WTC11 (cell line): ENCODE measurements at regions not wholly inside any gene's neighbourhood (a gene's known extent, or its start where the extent isn't known, plus 50 kb on each side); places are given as distances from the start of the nearest gene placed in this dataset.

Source experiments
- ATAC-seq: fragments of 200-7000 bp; cut with Tn5 transposase; 2 replicates; pipeline ENCODE4 v1.10.0; 2021; ENCODE audit warnings: mild to moderate bottlenecking, moderate library complexity
- CTCF ChIA-PET: fragments of 300-600 bp; sonication (Branson Sonifier 250); formaldehyde crosslinking; loops from one replicate; lab custom pipeline; 2021; ENCODE audit warnings: antibody characterized with exemption; lab: Charles Lee
- POLR2A ChIA-PET: fragments of 350-600 bp; sonication (Branson Sonifier 250); formaldehyde crosslinking; loops from one replicate; lab custom pipeline; 2021; ENCODE audit warnings: antibody characterized with exemption; lab: Charles Lee
- DNase-seq: peaks from one replicate; pipeline ENCODE4 v3.0.0; 2021; ENCODE audit warnings: low spot score
- H3K27ac Mint-ChIP-seq: 2 replicates; pipeline ENCODE4 v1.8.0; 2021; ENCODE audit warnings: mixed read lengths
- H3K27me3 Mint-ChIP-seq: 2 replicates; pipeline ENCODE4 v1.8.0; 2021; ENCODE audit warnings: low read depth, mild to moderate bottlenecking, moderate library complexity, mixed read lengths
- H3K36me3 Mint-ChIP-seq: 2 replicates; pipeline ENCODE4 v1.8.0; 2021; ENCODE audit warnings: mixed read lengths
- H3K4me1 Mint-ChIP-seq: 2 replicates; pipeline ENCODE4 v1.8.0; 2022; ENCODE audit warnings: mixed read lengths
- H3K4me3 Mint-ChIP-seq: 2 replicates; pipeline ENCODE4 v1.8.0; 2021; ENCODE audit warnings: mild to moderate bottlenecking, moderate library complexity, mixed read lengths
- H3K9me3 Mint-ChIP-seq: 2 replicates; pipeline ENCODE4 v1.8.0; 2021; ENCODE audit warnings: mixed read lengths
- CREB1 ChIP-seq: sonication (generic); formaldehyde crosslinking; IDR thresholded peaks from 2 replicates; pipeline ENCODE4 v1.8.0; 2023; ENCODE audit warnings: mild to moderate bottlenecking, missing genetic modification reagents
- GRHL2 ChIP-seq: fragments of 250-450 bp; sonication (Bioruptor Pico); IDR thresholded peaks from 2 replicates; pipeline ENCODE4 v1.8.0; 2022; ENCODE audit warnings: mild to moderate bottlenecking, moderate library complexity; ENCODE audit not compliant: insufficient replicate concordance, severe bottlenecking
- JAZF1 ChIP-seq: fragments of 250-450 bp; sonication (Bioruptor Pico); IDR thresholded peaks from 2 replicates; pipeline ENCODE4 v1.9.0; 2021; ENCODE audit warnings: moderate library complexity, mild to moderate bottlenecking, inconsistent platforms
- JUN ChIP-seq: sonication (generic); formaldehyde crosslinking; IDR thresholded peaks from 2 replicates; pipeline ENCODE4 v1.8.0; 2023; ENCODE audit warnings: mild to moderate bottlenecking, missing genetic modification reagents
- PRRX2 ChIP-seq: fragments of 250-450 bp; sonication (Bioruptor Pico); IDR thresholded peaks from 2 replicates; pipeline ENCODE4 v1.8.0; 2021; ENCODE audit warnings: mild to moderate bottlenecking
- RELA ChIP-seq: sonication (generic); formaldehyde crosslinking; IDR thresholded peaks from 2 replicates; pipeline ENCODE4 v1.8.1; 2022; ENCODE audit warnings: missing genetic modification reagents, mild to moderate bottlenecking, borderline replicate concordance
- RORB ChIP-seq: fragments of 250-450 bp; sonication (Bioruptor Pico); IDR thresholded peaks from 2 replicates; pipeline ENCODE4 v1.9.0; 2021; ENCODE audit warnings: mild to moderate bottlenecking
- SMAD4 ChIP-seq: sonication (generic); formaldehyde crosslinking; IDR thresholded peaks from 2 replicates; pipeline ENCODE4 v1.8.0; 2022; ENCODE audit warnings: mild to moderate bottlenecking, missing genetic modification reagents
- SOX15 ChIP-seq: fragments of 250-450 bp; sonication (Bioruptor Pico); IDR thresholded peaks from 2 replicates; pipeline ENCODE4 v1.9.0; 2021; ENCODE audit warnings: mild to moderate bottlenecking
- TEAD1 ChIP-seq: sonication (generic); formaldehyde crosslinking; IDR thresholded peaks from 2 replicates; pipeline ENCODE4 v1.8.0; 2022; ENCODE audit warnings: mild to moderate bottlenecking, missing genetic modification reagents
- TEAD4 ChIP-seq: sonication (generic); formaldehyde crosslinking; IDR thresholded peaks from 2 replicates; pipeline ENCODE4 v1.8.0; 2022; ENCODE audit warnings: mild to moderate bottlenecking, missing genetic modification reagents
- ZNF232 ChIP-seq: sonication (generic); formaldehyde crosslinking; IDR thresholded peaks from 2 replicates; pipeline ENCODE4 v1.8.0; 2022; ENCODE audit warnings: mild to moderate bottlenecking, missing genetic modification reagents
- ZNF263 ChIP-seq: sonication (generic); formaldehyde crosslinking; IDR thresholded peaks from 2 replicates; pipeline ENCODE4 v1.8.1; 2022; ENCODE audit warnings: low read depth, mild to moderate bottlenecking, moderate library complexity, missing genetic modification reagents
- ZNF423 ChIP-seq: fragments of 250-450 bp; sonication (Bioruptor Pico); IDR thresholded peaks from 2 replicates; pipeline ENCODE4 v2.1.2; 2022; ENCODE audit warnings: mild to moderate bottlenecking, moderate library complexity
- ZNF671 ChIP-seq: fragments of 250-450 bp; sonication (Bioruptor Pico); IDR thresholded peaks from 2 replicates; pipeline ENCODE4 v1.8.0; 2021; ENCODE audit warnings: mild to moderate bottlenecking
- TF ChIP-seq, protein P1 (sequence below): sonication (generic); formaldehyde crosslinking; IDR thresholded peaks from 2 replicates; pipeline ENCODE4 v1.8.0; 2022; ENCODE audit warnings: mild to moderate bottlenecking, missing genetic modification reagents
- TF ChIP-seq, protein P2 (sequence below): fragments of 250-450 bp; sonication (Bioruptor Pico); IDR thresholded peaks from 2 replicates; pipeline ENCODE4 v1.9.0; 2021; ENCODE audit warnings: mild to moderate bottlenecking
- TF ChIP-seq, protein P3 (sequence below): sonication (generic); formaldehyde crosslinking; conservative IDR thresholded peaks from 2 replicates; pipeline ENCODE4 v1.8.1; 2022; ENCODE audit warnings: mild to moderate bottlenecking, missing genetic modification reagents
- TF ChIP-seq, protein P4 (sequence below): fragments of 250-450 bp; sonication (Bioruptor Pico); IDR thresholded peaks from 2 replicates; pipeline ENCODE4 v1.9.0; 2021; ENCODE audit warnings: moderate library complexity, mild to moderate bottlenecking, inconsistent platforms, borderline replicate concordance
- TF ChIP-seq, protein P5 (sequence below): fragments of 250-450 bp; sonication (Bioruptor Pico); IDR thresholded peaks from 2 replicates; pipeline ENCODE4 v1.8.0; 2021; ENCODE audit warnings: mild to moderate bottlenecking
- TF ChIP-seq, protein P6 (sequence below): sonication (generic); formaldehyde crosslinking; IDR thresholded peaks from 2 replicates; pipeline ENCODE4 v1.8.0; 2022; ENCODE audit warnings: mild to moderate bottlenecking, missing genetic modification reagents
- TF ChIP-seq, protein P7 (sequence below): fragments of 250-450 bp; sonication (Bioruptor Pico); IDR thresholded peaks from 2 replicates; pipeline ENCODE4 v2.1.2; 2022; ENCODE audit warnings: mild to moderate bottlenecking, moderate library complexity
- TF ChIP-seq, protein P8 (sequence below): sonication (generic); formaldehyde crosslinking; conservative IDR thresholded peaks from 2 replicates; pipeline ENCODE4 v1.8.1; 2023; ENCODE audit warnings: mild to moderate bottlenecking, low read depth, missing genetic modification reagents, moderate library complexity

DNA sequence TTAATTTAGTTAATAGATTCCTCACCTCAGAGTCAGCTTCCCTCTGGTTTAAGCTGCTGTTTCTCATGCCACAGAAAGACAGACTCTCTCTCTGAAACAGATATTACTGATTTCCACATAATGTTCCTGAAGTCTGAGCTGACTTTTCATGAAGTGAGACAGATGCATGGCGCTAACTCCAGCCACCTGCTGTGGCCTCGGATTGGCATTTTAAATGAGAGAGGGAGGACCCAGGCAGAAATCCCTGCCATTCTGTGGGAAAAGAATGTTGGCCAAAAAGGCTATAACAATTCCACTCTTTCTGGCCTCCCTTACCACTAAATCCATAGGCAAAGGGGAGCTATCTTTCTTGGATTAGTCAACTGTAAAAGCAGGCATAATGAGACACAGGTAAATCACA, 354.1 kb upstream of the CDH4 start (continued):
- TF ChIP-seq, protein P1, sequence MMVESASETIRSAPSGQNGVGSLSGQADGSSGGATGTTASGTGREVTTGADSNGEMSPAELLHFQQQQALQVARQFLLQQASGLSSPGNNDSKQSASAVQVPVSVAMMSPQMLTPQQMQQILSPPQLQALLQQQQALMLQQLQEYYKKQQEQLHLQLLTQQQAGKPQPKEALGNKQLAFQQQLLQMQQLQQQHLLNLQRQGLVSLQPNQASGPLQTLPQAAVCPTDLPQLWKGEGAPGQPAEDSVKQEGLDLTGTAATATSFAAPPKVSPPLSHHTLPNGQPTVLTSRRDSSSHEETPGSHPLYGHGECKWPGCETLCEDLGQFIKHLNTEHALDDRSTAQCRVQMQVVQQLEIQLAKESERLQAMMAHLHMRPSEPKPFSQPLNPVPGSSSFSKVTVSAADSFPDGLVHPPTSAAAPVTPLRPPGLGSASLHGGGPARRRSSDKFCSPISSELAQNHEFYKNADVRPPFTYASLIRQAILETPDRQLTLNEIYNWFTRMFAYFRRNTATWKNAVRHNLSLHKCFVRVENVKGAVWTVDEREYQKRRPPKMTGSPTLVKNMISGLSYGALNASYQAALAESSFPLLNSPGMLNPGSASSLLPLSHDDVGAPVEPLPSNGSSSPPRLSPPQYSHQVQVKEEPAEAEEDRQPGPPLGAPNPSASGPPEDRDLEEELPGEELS (CRISPR knock-in tag), result no peak
- TF ChIP-seq ZNF232 (CRISPR knock-in tag) (no peak), RORB (no peak), RELA (CRISPR knock-in tag) (no peak)

DNA sequence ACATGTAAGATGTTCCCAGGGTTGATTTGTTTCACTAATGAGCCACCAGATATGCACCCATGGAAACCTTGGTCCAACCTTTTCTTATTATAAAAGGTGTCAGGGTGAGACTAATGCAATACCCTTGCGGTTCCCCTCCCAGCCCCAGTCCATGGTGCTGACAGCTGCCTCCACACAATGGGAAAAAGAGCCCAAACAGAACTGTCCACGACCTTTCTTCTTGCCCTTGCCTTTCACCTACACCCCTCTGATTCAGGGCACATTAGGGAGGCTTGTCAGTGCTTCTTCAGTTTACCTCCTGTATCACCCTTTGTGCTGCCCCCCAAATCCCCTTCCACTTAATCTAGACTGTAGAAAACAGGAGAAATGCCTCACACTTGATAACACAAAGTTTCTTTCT, 352.7 kb upstream of the CDH4 start:
- peaks cover 7% of the 10 kb centered on the region for H3K36me3 Mint-ChIP-seq
- peaks cover 35% of the 10 kb centered on the region for H3K4me1 Mint-ChIP-seq
- no peak overlapping the region for H3K4me3 Mint-ChIP-seq
- ChIA-PET POLR2A (no interaction called here), CTCF (no interaction called here)
- H3K9me3 Mint-ChIP-seq, result peaks cover 12% of the 10 kb centered on the region
- peak; percentile 38 for ATAC-seq
- no peak overlapping the region for H3K27ac Mint-ChIP-seq
- TF ChIP-seq JUN (no peak), PRRX2 (no peak), TEAD1 (CRISPR knock-in tag) (no peak), CREB1 (CRISPR knock-in tag) (no peak), ZNF671 (CRISPR knock-in tag) (no peak), SMAD4 (CRISPR knock-in tag) (no peak), ZNF423 (CRISPR knock-in tag) (no peak), RORB (no peak), TEAD4 (CRISPR knock-in tag) (no peak), SOX15 (CRISPR knock-in tag) (no peak), GRHL2 (CRISPR knock-in tag) (no peak), ZNF263 (no peak), JAZF1 (CRISPR knock-in tag) (no peak)
- TF ChIP-seq, protein P2, sequence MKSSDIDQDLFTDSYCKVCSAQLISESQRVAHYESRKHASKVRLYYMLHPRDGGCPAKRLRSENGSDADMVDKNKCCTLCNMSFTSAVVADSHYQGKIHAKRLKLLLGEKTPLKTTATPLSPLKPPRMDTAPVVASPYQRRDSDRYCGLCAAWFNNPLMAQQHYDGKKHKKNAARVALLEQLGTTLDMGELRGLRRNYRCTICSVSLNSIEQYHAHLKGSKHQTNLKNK (CRISPR knock-in tag), result no peak
- TF ChIP-seq, protein P3, sequence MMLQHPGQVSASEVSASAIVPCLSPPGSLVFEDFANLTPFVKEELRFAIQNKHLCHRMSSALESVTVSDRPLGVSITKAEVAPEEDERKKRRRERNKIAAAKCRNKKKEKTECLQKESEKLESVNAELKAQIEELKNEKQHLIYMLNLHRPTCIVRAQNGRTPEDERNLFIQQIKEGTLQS (CRISPR knock-in tag), result no peak
- TF ChIP-seq, protein P4, sequence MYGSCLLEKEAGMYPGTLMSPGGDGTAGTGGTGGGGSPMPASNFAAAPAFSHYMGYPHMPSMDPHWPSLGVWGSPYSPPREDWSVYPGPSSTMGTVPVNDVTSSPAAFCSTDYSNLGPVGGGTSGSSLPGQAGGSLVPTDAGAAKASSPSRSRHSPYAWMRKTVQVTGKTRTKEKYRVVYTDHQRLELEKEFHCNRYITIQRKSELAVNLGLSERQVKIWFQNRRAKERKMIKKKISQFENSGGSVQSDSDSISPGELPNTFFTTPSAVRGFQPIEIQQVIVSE (CRISPR knock-in tag), result no peak
- TF ChIP-seq, protein P5, sequence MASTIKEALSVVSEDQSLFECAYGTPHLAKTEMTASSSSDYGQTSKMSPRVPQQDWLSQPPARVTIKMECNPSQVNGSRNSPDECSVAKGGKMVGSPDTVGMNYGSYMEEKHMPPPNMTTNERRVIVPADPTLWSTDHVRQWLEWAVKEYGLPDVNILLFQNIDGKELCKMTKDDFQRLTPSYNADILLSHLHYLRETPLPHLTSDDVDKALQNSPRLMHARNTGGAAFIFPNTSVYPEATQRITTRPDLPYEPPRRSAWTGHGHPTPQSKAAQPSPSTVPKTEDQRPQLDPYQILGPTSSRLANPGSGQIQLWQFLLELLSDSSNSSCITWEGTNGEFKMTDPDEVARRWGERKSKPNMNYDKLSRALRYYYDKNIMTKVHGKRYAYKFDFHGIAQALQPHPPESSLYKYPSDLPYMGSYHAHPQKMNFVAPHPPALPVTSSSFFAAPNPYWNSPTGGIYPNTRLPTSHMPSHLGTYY (CRISPR knock-in tag), result no peak
- TF ChIP-seq, protein P6, sequence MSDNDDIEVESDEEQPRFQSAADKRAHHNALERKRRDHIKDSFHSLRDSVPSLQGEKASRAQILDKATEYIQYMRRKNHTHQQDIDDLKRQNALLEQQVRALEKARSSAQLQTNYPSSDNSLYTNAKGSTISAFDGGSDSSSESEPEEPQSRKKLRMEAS (CRISPR knock-in tag), result no peak
- TF ChIP-seq, protein P7, sequence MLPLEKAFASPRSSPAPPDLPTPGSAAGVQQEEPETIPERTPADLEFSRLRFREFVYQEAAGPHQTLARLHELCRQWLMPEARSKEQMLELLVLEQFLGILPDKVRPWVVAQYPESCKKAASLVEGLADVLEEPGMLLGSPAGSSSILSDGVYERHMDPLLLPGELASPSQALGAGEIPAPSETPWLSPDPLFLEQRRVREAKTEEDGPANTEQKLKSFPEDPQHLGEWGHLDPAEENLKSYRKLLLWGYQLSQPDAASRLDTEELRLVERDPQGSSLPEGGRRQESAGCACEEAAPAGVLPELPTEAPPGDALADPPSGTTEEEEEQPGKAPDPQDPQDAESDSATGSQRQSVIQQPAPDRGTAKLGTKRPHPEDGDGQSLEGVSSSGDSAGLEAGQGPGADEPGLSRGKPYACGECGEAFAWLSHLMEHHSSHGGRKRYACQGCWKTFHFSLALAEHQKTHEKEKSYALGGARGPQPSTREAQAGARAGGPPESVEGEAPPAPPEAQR (CRISPR knock-in tag), result no peak
- TF ChIP-seq, protein P8, sequence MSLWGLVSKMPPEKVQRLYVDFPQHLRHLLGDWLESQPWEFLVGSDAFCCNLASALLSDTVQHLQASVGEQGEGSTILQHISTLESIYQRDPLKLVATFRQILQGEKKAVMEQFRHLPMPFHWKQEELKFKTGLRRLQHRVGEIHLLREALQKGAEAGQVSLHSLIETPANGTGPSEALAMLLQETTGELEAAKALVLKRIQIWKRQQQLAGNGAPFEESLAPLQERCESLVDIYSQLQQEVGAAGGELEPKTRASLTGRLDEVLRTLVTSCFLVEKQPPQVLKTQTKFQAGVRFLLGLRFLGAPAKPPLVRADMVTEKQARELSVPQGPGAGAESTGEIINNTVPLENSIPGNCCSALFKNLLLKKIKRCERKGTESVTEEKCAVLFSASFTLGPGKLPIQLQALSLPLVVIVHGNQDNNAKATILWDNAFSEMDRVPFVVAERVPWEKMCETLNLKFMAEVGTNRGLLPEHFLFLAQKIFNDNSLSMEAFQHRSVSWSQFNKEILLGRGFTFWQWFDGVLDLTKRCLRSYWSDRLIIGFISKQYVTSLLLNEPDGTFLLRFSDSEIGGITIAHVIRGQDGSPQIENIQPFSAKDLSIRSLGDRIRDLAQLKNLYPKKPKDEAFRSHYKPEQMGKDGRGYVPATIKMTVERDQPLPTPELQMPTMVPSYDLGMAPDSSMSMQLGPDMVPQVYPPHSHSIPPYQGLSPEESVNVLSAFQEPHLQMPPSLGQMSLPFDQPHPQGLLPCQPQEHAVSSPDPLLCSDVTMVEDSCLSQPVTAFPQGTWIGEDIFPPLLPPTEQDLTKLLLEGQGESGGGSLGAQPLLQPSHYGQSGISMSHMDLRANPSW (CRISPR knock-in tag), result no peak
- TF ChIP-seq, all 79 proteins: peak for 0
- H3K27me3 Mint-ChIP-seq, result peaks cover 33% of the 10 kb centered on the region
- no peak for DNase-seq
